DOHH2 (cell line): ENCODE measurements at regions not wholly inside any gene's neighbourhood (a gene's known extent, or its start where the extent isn't known, plus 50 kb on each side); places are given as distances from the start of the nearest gene placed in this dataset.
"Not testable (repeated sequence)": the region's sequence is repeated elsewhere in the genome, so short reads cannot be mapped to it uniquely, and the experiment has no call there.

Source experiments
- H3F3A ChIP-seq: fragments of 200-600 bp; sonication (generic), shearing (Covaris generic); 2 replicates; pipeline ENCODE4 v1.6.0; 2016; ENCODE audit warnings: antibody characterized with exemption, mild to moderate bottlenecking; ENCODE audit not compliant: control insufficient read depth, insufficient read depth
- H3K27ac ChIP-seq: fragments of 200-600 bp; sonication (generic); 2 replicates; pipeline ENCODE4 v1.5.1; 2014; ENCODE audit warnings: low read depth, mild to moderate bottlenecking, low read length, moderate library complexity
- H3K27me3 ChIP-seq: fragments of 200-600 bp; sonication (generic); 2 replicates; pipeline ENCODE4 v1.6.1; 2014; ENCODE audit warnings: mild to moderate bottlenecking, low read length, mixed read lengths; ENCODE audit not compliant: control insufficient read depth
- H3K36me3 ChIP-seq: fragments of 200-600 bp; sonication (generic); 2 replicates; pipeline ENCODE4 v1.6.1; 2014; ENCODE audit warnings: mild to moderate bottlenecking, low read length, moderate library complexity, mixed read lengths; ENCODE audit not compliant: control insufficient read depth
- H3K4me1 ChIP-seq: fragments of 200-600 bp; sonication (generic); 2 replicates; pipeline ENCODE4 v1.6.1; 2014; ENCODE audit warnings: mild to moderate bottlenecking, low read length, mixed read lengths; ENCODE audit not compliant: control insufficient read depth
- H3K4me2 ChIP-seq: fragments of 200-600 bp; sonication (generic); 2 replicates; pipeline ENCODE4 v1.6.0; 2014; ENCODE audit warnings: mild to moderate bottlenecking, low read length, moderate library complexity
- H3K4me3 ChIP-seq: fragments of 200-600 bp; sonication (generic); 2 replicates; pipeline ENCODE4 v1.5.1; 2014; ENCODE audit warnings: mild to moderate bottlenecking, low read length, mixed read lengths
- H3K79me2 ChIP-seq: fragments of 200-600 bp; sonication (generic); 2 replicates; pipeline ENCODE4 v1.6.1; 2014; ENCODE audit warnings: mild to moderate bottlenecking, low read length, mixed read lengths; ENCODE audit not compliant: control insufficient read depth
- H3K9me2 ChIP-seq: fragments of 200-600 bp; sonication (generic); replicated peaks from 2 replicates; pipeline ENCODE4 v1.6.1; 2014; ENCODE audit warnings: mild to moderate bottlenecking, low read length, mixed read lengths; ENCODE audit not compliant: control insufficient read depth
- H3K9me3 ChIP-seq: fragments of 200-600 bp; sonication (generic); 2 replicates; pipeline ENCODE4 v1.6.1; 2014; ENCODE audit warnings: antibody characterized with exemption, low read length, mixed read lengths; ENCODE audit not compliant: control insufficient read depth, insufficient read depth
- H4K20me1 ChIP-seq: fragments of 200-600 bp; sonication (generic); 2 replicates; pipeline ENCODE4 v1.6.0; 2014; ENCODE audit warnings: low read depth, mild to moderate bottlenecking, antibody characterized with exemption, low read length, moderate library complexity; ENCODE audit not compliant: control insufficient read depth, insufficient read depth
- CTCF ChIP-seq: fragments of 200-600 bp; sonication (generic); IDR thresholded peaks from one replicate; pipeline ENCODE4 v1.5.1; 2014; ENCODE audit warnings: antibody characterized with exemption, mild to moderate bottlenecking, low read depth, low read length; ENCODE audit not compliant: poor library complexity, severe bottlenecking
- EZH2phosphoT487 ChIP-seq: fragments of 200-600 bp; sonication (generic); IDR thresholded peaks from 2 replicates; pipeline ENCODE4 v1.6.1; 2017; ENCODE audit warnings: borderline replicate concordance, mild to moderate bottlenecking, antibody characterized with exemption, low read length, moderate library complexity, mixed read lengths

- Histone ChIP-seq H3K4me1 (no peaks in the 10 kb centered on the region), H3K9me2 (no peaks in the 10 kb centered on the region), H3K27me3 (no peaks in the 10 kb centered on the region), H3K79me2 (no peaks in the 10 kb centered on the region), H3K27ac (no peak overlapping the region), H3K4me3 (no peak overlapping the region), H3K36me3 (no peaks in the 10 kb centered on the region), H3K9me3 (no peaks in the 10 kb centered on the region), H3F3A (no peaks in the 10 kb centered on the region), H4K20me1 (no peaks in the 10 kb centered on the region), H3K4me2 (no peak overlapping the region)
- no peak for TF ChIP-seq EZH2phosphoT487
- TF ChIP-seq CTCF: no peak
Measured at GRCh38 chr5:106262395-106262794, 1408.3 kb downstream of the EFNA5 start.

- not testable (repeated sequence) for H3K4me1 ChIP-seq, H3K79me2 ChIP-seq, H3K27me3 ChIP-seq, H3K4me3 ChIP-seq, H3K27ac ChIP-seq, H3K9me2 ChIP-seq, H3F3A ChIP-seq, H3K9me3 ChIP-seq, H3K4me2 ChIP-seq, H3K36me3 ChIP-seq, H4K20me1 ChIP-seq
Measured at GRCh38 chr5:106259431-106260090, 1411.2 kb downstream of the EFNA5 start.

GRCh38 chr5:106258591-106259125, 1412.1 kb downstream of the EFNA5 start:
- Histone ChIP-seq H3K27ac (no peak overlapping the region), H3K4me1 (no peaks in the 10 kb centered on the region), H3K4me2 (no peak overlapping the region), H4K20me1 (no peaks in the 10 kb centered on the region), H3K4me3 (no peak overlapping the region), H3K9me3 (no peaks in the 10 kb centered on the region), H3K79me2 (no peaks in the 10 kb centered on the region), H3F3A (no peaks in the 10 kb centered on the region), H3K9me2 (no peaks in the 10 kb centered on the region), H3K27me3 (no peaks in the 10 kb centered on the region), H3K36me3 (no peaks in the 10 kb centered on the region)
- no peak for TF ChIP-seq CTCF
- no peak for TF ChIP-seq EZH2phosphoT487

- TF ChIP-seq CTCF (no peak), EZH2phosphoT487 (no peak)
- Histone ChIP-seq H3K79me2 (no peaks in the 10 kb centered on the region), H3K4me2 (no peak overlapping the region), H3K36me3 (no peaks in the 10 kb centered on the region), H4K20me1 (no peaks in the 10 kb centered on the region), H3F3A (no peaks in the 10 kb centered on the region), H3K9me3 (no peaks in the 10 kb centered on the region), H3K27ac (no peak overlapping the region), H3K27me3 (no peaks in the 10 kb centered on the region), H3K4me3 (no peak overlapping the region), H3K4me1 (no peaks in the 10 kb centered on the region), H3K9me2 (no peaks in the 10 kb centered on the region)
Measured at GRCh38 chr5:106254784-106255183, 1416.0 kb downstream of the EFNA5 start.

- H4K20me1 ChIP-seq, H3K9me2 ChIP-seq, H3K36me3 ChIP-seq, H3K9me3 ChIP-seq, H3K79me2 ChIP-seq, H3K27me3 ChIP-seq, H3F3A ChIP-seq, H3K4me3 ChIP-seq, H3K27ac ChIP-seq, H3K4me2 ChIP-seq, H3K4me1 ChIP-seq: not testable (repeated sequence)
Measured at GRCh38 chr5:106246044-106246745, 1424.5 kb downstream of the EFNA5 start.
